ENCODE measurements at regions not wholly inside any gene's neighbourhood (a gene's known extent, or its start where the extent isn't known, plus 50 kb on each side); places are given as distances from the start of the nearest gene placed in this dataset.

DNA sequence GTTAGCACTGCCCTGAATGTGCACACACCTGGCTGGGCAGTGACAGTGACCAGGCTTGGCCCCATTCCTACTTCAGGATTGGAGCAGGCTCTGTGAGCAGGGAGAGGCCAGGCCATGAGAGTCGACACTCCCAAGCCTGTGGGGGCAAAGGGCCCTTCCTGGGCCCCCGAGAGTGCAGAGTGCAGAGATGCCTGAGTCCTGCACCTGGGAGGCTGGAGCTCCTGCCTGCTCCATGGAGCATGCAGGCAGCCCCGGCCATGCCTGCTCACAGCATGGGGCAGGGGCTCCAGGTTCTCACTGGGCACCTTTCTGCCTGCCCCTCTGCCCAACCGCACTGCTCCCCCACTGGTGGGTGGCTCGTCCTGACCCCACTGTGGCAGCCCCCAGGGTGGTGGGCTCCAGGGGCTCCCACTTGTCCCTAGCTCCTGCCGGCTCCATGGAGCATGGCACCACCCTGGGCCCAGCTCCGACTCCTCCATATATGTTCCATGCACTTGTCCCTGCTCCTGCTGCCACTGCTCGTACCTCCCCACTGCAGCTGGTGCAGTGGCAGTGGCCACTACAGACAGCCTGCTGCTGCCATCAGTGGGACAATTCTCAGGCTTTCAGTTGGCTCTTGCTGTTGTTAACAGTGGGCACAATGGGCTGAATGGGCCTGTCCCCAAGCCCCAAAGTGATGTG, 282.0 kb downstream of the RPRM start:
- DNase-seq (ENCODE audit: low read depth) = no peak

DNA sequence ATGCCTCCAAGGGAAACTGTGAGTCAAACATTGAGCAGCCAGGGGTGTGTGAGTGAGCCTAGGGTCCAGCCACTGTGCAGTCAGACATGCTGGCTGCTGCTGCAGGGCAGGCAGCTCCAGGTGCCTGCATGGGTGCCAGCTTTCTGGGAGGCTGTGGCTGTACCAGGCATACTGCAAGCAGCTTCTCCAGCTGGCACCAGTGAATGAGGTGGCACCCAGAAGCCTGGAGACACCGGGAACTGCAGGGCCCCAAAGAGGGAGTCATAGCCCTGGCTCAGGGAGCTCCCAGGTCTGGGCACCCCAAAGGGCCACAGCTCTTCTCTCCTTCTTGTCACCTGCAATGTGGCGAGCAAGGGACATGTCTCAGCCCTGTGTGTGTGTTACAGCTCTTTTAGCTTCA, 283.2 kb downstream of the RPRM start:
- DNase-seq (ENCODE audit: low read depth) = no peak

DNA sequence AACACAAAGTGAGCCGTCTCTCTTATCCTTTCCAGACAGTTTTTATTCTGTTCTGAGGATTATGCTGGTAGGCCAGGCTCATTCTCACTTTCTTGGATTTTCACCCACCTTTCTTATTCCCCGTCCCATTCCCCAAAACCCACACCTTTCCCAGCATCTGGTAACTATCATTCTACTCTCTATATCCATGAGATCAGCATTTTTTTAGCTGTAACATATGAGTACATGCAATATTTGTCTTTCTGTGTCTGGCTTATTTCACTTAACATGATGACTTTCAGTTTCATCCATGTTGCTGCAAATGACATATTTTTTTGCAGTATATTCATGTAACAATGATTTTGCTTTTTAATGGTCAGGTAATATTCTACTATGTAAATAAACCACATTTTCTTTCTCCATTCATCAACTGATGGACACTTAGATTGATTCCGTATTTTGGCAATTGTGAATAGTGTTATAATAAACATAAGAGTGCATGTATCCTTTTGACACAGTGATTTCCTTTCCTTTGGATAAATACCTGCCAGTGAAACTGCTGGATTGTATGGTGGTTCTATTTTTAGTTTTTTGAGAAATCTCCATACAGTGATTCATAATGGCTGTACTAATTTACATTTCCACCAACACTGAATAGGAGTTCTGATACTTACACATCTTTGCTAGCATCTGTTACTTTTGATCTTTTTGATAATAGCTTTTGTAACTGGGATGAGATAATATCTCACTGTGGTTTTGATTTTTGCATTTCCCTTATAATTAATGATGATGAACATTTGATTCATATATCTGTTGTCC, 289.3 kb downstream of the RPRM start:
- DNase-seq (ENCODE audit: low read depth) = no peak

- no peak for DNase-seq (ENCODE audit: low read depth)
Measured at GRCh38 chr2:153179808-153180207, 298.8 kb downstream of the RPRM start.

GRCh38 chr2:153169609-153170008, 309.0 kb downstream of the RPRM start:
- DNase-seq (ENCODE audit: low read depth) = no peak

DNA sequence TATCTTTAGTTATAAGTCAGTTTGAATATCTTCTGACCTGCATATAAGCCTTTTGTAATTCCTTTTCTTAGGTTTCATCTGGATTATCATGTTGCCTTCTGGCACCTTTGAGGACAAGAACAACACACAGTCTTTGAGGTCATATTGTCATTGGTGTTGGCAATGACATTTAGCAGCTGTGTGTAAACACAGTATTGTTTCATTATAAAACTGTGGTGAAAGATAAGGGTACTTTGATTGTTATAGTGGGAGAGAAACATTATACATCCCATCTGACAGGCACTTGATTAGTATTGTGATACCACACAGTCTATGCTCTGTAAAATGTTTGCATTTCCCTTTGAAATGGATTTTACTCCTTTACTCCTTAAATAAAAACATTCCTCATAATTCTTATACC, 313.5 kb downstream of the RPRM start:
- DNase-seq (ENCODE audit: low read depth) = no peak

GRCh38 chr2:153163055-153163454, 315.5 kb downstream of the RPRM start:
- DNase-seq (ENCODE audit: low read depth) = no peak

- DNase-seq (ENCODE audit: low read depth) = no peak
Measured at GRCh38 chr2:153156743-153157142, 321.8 kb downstream of the RPRM start.

DNA sequence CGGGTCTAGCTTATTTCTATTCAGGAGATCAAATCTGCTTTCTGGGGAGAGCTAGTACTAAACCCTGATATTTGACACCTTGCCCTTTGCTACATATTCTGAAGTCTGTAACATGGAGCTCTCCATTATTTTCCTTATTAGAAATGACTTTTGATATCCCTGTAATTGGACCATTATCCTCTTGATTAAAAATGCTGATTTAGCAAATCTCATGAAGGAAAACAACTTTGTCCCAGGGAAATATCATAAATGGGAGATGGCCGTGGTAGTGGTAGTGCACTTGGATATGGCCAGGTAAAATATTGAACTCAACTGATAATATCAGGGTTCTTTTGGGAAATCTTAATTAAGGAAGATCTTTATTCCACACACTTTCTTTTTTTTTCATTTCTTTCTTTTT, 326.5 kb downstream of the RPRM start:
- DNase-seq (ENCODE audit: low read depth) = no peak

DNA sequence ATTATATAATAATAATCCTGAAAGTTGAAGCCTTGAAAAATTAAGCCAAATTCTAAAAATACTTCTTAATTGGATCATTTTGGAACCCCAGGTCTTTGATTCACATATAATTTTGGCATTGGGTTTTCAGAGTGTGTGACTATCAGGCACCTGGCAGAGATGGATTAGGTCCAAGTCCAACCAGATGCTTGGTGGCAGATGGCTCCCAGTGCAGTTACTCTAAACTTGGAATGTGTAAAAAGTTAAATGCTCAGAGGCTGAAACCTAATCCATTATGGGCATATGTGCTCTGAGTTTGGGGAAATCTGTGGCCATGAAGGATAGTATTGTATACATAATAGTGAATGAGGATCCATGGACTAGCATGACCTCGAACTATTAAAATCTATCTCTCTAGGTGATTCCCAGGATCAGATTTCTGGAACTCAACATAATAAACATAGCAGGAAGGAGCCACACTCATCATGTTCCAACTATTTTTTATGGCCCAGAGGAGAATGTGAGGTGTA, 333.0 kb downstream of the RPRM start:
- DNase-seq (ENCODE audit: low read depth) = no peak

GRCh38 chr2:153143540-153143939, 335.0 kb downstream of the RPRM start:
- no peak for DNase-seq (ENCODE audit: low read depth)

GRCh38 chr2:153140498-153140897, 338.1 kb downstream of the RPRM start:
- no peak for DNase-seq (ENCODE audit: low read depth)

DNA sequence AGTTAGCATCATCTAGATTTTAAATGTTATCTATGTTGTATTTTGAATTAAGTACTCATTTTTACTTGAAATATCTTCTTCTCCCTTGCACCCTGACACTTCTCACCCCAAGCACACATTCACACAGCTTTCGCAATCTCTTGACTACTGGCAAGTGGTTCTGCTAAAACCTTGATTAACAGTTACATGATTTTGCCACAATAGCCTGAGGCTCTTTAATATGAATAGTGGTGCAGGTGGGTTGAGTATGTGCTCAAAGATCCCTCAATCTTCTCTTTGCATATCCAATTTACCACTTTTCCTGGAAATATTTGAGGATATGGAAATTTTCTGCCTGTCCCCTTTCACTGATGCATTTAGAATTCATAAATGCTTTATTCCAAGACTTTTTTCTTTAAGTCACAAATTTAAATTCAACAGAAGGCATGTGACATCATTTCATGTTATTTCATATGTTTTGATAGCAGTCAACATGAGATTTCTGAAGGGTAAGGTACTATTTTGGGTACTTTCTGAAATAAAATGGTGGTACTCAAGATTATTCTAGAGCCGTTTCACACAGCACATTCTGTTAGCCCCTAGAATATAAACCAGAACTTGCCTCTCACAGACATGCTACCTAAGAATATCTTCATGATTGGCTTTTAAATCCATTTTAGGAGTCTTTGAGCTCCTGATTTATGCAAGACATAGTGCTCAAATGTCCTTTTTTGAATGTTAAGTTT, 339.7 kb downstream of the RPRM start:
- no peak for DNase-seq (ENCODE audit: low read depth)

- DNase-seq (ENCODE audit: low read depth) = no peak
Measured at GRCh38 chr2:153136216-153136615, 342.3 kb downstream of the RPRM start.

DNA sequence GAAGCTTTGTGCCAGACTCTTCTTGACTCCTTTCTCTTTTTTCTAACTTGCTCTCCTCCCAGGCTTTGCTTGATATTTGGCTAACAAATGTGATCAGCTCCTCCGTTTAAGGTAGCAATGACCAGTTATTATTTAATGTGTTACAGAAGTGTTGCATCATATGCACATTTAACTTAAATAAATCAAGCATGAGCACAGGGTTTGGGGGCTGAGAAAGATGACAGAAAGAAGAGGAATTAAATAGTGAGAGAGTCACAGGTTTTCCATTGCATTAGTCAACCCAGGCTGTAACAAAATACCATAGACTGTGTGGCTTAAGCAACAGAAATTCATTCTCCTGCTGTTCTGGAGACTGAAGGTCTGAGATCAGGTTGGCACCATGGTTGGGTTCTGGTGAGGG, 343.8 kb downstream of the RPRM start:
- DNase-seq (ENCODE audit: low read depth) = no peak

- DNase-seq (ENCODE audit: low read depth) = no peak
Measured at GRCh38 chr2:153133716-153134115, 344.8 kb downstream of the RPRM start.

DNA sequence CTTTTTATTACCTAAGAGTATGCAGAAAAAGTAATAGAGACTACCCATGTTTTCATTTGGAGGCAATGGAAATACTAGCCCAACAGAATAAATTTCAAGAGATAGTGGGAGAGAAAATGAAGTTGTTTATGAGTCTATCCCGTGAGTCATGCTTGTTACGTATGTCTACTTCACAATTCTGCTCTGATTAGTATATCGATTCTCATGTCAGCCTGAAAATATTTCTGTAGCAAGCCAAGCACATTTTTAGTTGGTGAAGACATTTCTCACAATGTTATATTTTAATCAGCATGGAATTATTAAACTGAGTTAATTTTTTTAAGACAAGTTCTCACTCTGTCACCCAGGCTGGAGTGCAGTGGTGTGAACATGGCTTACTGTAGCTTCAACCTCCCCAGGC, 346.1 kb downstream of the RPRM start:
- DNase-seq (ENCODE audit: low read depth) = peak; percentile 46

DNA sequence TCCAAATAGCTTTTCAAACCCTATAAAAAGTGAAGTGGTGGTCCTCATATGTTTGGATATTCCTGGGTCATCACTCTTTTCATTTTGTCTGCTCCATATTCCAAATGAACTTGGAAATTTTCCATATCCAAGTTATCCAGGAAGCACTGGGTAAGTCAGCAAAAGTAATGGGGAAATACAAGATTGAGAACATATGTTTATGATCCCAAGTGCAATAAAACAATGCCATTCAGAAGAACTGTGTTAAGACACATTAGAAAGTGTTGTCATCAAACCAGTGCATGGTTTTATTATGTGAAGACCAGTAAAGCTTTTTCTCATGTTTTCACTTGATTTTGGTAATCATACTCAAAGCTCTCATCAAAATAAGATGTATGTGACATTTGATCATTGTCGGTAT, 363.4 kb downstream of the RPRM start:
- no peak for DNase-seq (ENCODE audit: low read depth)

DNA sequence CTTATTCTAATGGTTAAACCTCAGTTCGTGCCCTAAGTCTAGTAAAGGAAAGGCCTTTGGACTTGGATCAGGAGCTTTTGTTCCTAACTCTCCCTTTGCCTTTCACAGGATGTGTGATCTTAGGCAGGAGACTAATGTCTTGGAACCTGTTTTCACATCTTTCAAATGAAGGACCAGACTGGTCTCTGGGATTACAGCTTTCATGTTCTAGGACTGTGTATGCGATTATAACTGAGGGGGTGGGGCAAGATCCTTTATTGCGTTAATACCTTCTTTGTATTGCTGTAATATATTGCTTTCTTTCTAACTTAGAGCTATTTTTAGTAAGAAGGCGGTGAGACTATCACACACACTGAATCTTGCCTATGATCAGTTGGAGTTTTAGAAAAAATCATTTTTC, 368.1 kb downstream of the RPRM start:
- DNase-seq (ENCODE audit: low read depth) = no peak

- no peak for DNase-seq (ENCODE audit: low read depth)
Measured at GRCh38 chr2:153109793-153110192, 368.8 kb downstream of the RPRM start.

DNA sequence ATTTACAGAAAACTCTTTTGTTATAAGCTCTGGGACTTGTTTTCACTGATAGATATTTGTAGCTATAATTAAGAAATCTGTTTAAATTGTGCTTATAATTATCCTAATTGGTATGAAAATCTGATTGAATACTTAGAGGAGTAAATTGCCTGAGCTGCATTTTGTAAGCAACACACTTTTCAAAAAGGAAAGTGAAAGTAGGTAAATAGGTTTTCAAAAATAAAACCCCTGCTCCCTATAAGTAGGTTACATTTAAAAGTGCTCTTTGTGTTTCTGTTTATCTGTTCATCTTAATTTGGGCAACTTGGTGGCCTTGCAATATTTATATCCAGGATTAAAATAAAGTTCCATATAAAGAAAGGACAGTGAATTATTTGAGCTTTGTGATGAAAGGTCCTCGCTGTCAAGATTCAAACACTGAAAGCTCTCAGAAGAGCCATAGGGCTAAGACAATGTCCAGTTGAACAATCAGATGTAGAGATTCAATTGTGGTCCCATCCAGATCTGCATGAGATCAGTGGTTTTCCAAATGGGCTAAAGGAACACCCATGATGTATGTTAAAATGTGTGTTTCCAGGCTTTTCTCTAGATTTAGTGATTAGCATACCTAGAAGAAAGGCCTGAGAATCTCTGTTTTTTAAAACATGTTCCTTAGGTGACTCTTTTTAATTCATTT, 371.6 kb downstream of the RPRM start:
- no peak for DNase-seq (ENCODE audit: low read depth)

GRCh38 chr2:153105829-153106578, 372.6 kb downstream of the RPRM start:
- DNase-seq (ENCODE audit: low read depth) = peak; percentile 82
